ENCODE measurements at regions not wholly inside any gene's neighbourhood (a gene's known extent, or its start where the extent isn't known, plus 50 kb on each side); places are given as distances from the start of the nearest gene placed in this dataset.

- no peak overlapping the region for H3K4me3 ChIP-seq (ENCODE audit: control extremely low read depth in 1 of 5, extremely low read depth in 1 of 5, insufficient read depth in 1 of 5, low read depth in 2 of 5, low read length in 4 of 5)
- ATAC-seq (ENCODE audit: low read depth), result no peak
- H3K9me3 ChIP-seq (ENCODE audit: control extremely low read depth in 1 of 3, control insufficient read depth in 2 of 3, insufficient read depth in 1 of 3, low read length in 2 of 3), result peaks cover 0 to 1% (median 0%) of the 10 kb centered on the region in 3 donors
- no peaks in the 10 kb centered on the region for H3K4me1 ChIP-seq (ENCODE audit: control insufficient read depth in 2 of 2, insufficient read depth in 2 of 2, low read length in 2 of 2)
- H3K27ac ChIP-seq (ENCODE audit: low read length in 2 of 2), result no peak overlapping the region
- no peaks in the 10 kb centered on the region for H3K36me3 ChIP-seq (replicated peaks in 1 of 2; ENCODE audit: control extremely low read depth in 1 of 2, control insufficient read depth in 1 of 2, extremely low read depth in 1 of 2, insufficient read depth in 2 of 2, low read length in 1 of 2)
- Mint-ChIP-seq H3K27me3 (peaks cover 9% of the 10 kb centered on the region), H3K4me3 (no peak overlapping the region), H3K4me1 (no peaks in the 10 kb centered on the region), H3K27ac (no peak overlapping the region), H3K9me3 (ENCODE audit: insufficient read depth) (peaks cover 2% of the 10 kb centered on the region)
- POLR2A ChIA-PET, result no interaction called here
- no peak overlapping the region for H3K4me2 ChIP-seq (replicated peaks; ENCODE audit: low read depth, low read length, poor library complexity, severe bottlenecking)
- CTCF ChIA-PET, result no interaction called here
- WGBS (ENCODE audit: insufficient coverage), result 88% methylated on average over 1 of the region's 1 CpG
- H3K9ac ChIP-seq (ENCODE audit: low read length), result no peak overlapping the region
- H3K27me3 ChIP-seq (replicated peaks in 1 of 4; ENCODE audit: control extremely low read depth in 1 of 4, control insufficient read depth in 3 of 4, insufficient read depth in 4 of 4, low read length in 3 of 4), result no peaks in the 10 kb centered on the region
- intact Hi-C loops (cut with micrococcal nuclease), result no loop called here
- TF ChIP-seq, protein P1, sequence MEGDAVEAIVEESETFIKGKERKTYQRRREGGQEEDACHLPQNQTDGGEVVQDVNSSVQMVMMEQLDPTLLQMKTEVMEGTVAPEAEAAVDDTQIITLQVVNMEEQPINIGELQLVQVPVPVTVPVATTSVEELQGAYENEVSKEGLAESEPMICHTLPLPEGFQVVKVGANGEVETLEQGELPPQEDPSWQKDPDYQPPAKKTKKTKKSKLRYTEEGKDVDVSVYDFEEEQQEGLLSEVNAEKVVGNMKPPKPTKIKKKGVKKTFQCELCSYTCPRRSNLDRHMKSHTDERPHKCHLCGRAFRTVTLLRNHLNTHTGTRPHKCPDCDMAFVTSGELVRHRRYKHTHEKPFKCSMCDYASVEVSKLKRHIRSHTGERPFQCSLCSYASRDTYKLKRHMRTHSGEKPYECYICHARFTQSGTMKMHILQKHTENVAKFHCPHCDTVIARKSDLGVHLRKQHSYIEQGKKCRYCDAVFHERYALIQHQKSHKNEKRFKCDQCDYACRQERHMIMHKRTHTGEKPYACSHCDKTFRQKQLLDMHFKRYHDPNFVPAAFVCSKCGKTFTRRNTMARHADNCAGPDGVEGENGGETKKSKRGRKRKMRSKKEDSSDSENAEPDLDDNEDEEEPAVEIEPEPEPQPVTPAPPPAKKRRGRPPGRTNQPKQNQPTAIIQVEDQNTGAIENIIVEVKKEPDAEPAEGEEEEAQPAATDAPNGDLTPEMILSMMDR (IDR thresholded peaks at IDR 0.05), result no peak
- no peak for TF ChIP-seq EZH2 (IDR thresholded peaks at IDR 0.05; ENCODE audit: borderline replicate concordance, insufficient read depth, low read depth, low read length, poor library complexity, severe bottlenecking)
- H3K79me2 ChIP-seq (ENCODE audit: control insufficient read depth, insufficient read depth, low read length), result no peaks in the 10 kb centered on the region
- no peak for DNase-seq
- no peak overlapping the region for H2AFZ ChIP-seq (ENCODE audit: insufficient read depth, low read depth, low read length, poor library complexity, severe bottlenecking)
- H4K20me1 ChIP-seq (ENCODE audit: control insufficient read depth, insufficient read depth, low read length, poor library complexity, severe bottlenecking), result no peaks in the 10 kb centered on the region
These were observed 391.8 kb downstream of the DUSP10 start for GRCh38 chr1:221350091-221350490.

GRCh38 chr1:221356693-221357092 is 385.2 kb downstream of the DUSP10 start:
- intact Hi-C loops (cut with micrococcal nuclease), result no loop called here
- ChIA-PET CTCF (no interaction called here), POLR2A (no interaction called here)
- no peak for ATAC-seq (ENCODE audit: low read depth)
- no peaks in the 10 kb centered on the region for H4K20me1 ChIP-seq (ENCODE audit: control insufficient read depth, insufficient read depth, low read length, poor library complexity, severe bottlenecking)
- WGBS (ENCODE audit: insufficient coverage), result no CpG with 5 or more reads among the region's 1 CpG
- peaks cover 11% of the 10 kb centered on the region for H3K27me3 Mint-ChIP-seq
- no peaks in the 10 kb centered on the region for H3K4me1 ChIP-seq (ENCODE audit: control insufficient read depth in 2 of 2, insufficient read depth in 2 of 2, low read length in 2 of 2)
- DNase-seq, result no peak
- no peak overlapping the region for H3K4me2 ChIP-seq (replicated peaks; ENCODE audit: low read depth, low read length, poor library complexity, severe bottlenecking)
- H3K27me3 ChIP-seq (replicated peaks in 1 of 4; ENCODE audit: control extremely low read depth in 1 of 4, control insufficient read depth in 3 of 4, insufficient read depth in 4 of 4, low read length in 3 of 4), result peaks cover 0 to 4% (median 0%) of the 10 kb centered on the region in 4 experiments
- H3K9me3 ChIP-seq (ENCODE audit: control extremely low read depth in 1 of 3, control insufficient read depth in 2 of 3, insufficient read depth in 1 of 3, low read length in 2 of 3), result peaks cover 0 to 3% (median 0%) of the 10 kb centered on the region in 3 donors
- H3K79me2 ChIP-seq (ENCODE audit: control insufficient read depth, insufficient read depth, low read length), result no peaks in the 10 kb centered on the region
- H3K27ac ChIP-seq (ENCODE audit: low read length in 2 of 2), result no peak overlapping the region
- H3K4me3 ChIP-seq (ENCODE audit: control extremely low read depth in 1 of 5, extremely low read depth in 1 of 5, insufficient read depth in 1 of 5, low read depth in 2 of 5, low read length in 4 of 5), result no peak overlapping the region
- no peak overlapping the region for H3K9ac ChIP-seq (ENCODE audit: low read length)
- no peak overlapping the region for H3K27ac Mint-ChIP-seq
- H2AFZ ChIP-seq (ENCODE audit: insufficient read depth, low read depth, low read length, poor library complexity, severe bottlenecking), result no peak overlapping the region
- no peak for TF ChIP-seq EZH2 (IDR thresholded peaks at IDR 0.05; ENCODE audit: borderline replicate concordance, insufficient read depth, low read depth, low read length, poor library complexity, severe bottlenecking)
- TF ChIP-seq, protein P1 (IDR thresholded peaks at IDR 0.05), result no peak
- H3K4me3 Mint-ChIP-seq, result no peak overlapping the region
- no peaks in the 10 kb centered on the region for H3K4me1 Mint-ChIP-seq
- peaks cover 2% of the 10 kb centered on the region for H3K9me3 Mint-ChIP-seq (ENCODE audit: insufficient read depth)
- no peaks in the 10 kb centered on the region for H3K36me3 ChIP-seq (replicated peaks in 1 of 2; ENCODE audit: control extremely low read depth in 1 of 2, control insufficient read depth in 1 of 2, extremely low read depth in 1 of 2, insufficient read depth in 2 of 2, low read length in 1 of 2)

Measured in B cell (primary cell).